CD1c-positive myeloid dendritic cell (primary cell): ENCODE measurements at regions not wholly inside any gene's neighbourhood (a gene's known extent, or its start where the extent isn't known, plus 50 kb on each side); places are given as distances from the start of the nearest gene placed in this dataset.
"Not testable (repeated sequence)": the region's sequence is repeated elsewhere in the genome, so short reads cannot be mapped to it uniquely, and the experiment has no call there.

Experiments
- DNase-seq: peaks from one replicate; pipeline ENCODE4 v3.0.0-alpha.2; 2016; ENCODE audit errors: extremely low spot score

DNA sequence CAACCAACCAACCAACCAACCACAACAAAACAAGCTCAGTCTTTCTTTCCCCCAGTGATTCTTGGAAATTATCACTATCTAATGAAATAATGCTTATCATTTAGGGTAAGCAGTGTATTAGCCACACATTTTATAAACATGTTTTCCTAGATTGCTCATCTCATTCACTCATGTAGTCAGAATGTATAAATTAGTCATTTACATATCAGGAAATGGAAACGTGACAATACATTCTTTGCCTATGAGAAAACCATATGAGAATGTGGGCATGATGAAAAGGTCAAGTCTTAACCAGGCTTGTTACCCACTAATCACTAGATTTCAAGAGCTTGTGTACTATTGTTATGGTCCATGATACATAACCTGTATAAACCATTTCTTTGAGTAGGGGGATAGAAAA is 1583.4 kb upstream of the PIK3C3 start:
- DNase-seq: no peak

DNA sequence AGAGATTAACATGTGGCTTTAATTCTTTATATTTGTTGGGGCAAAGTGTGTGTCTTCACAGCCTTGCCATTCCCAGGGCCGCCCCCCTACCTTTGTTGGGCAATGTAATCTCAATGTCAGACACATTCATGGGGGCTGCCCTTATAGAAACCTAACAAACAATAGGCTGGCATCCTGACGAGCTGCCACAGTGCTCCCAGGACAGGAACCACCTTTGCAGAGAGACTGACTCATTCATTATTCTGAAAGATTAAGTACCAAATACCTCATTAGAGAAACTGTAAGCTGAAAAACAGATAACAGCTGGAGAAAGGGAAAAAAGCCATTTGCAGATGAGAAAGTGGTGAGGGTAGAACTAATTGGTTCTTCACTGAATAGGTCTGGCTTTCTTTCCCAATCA is 1587.5 kb upstream of the PIK3C3 start:
- no peak for DNase-seq

DNA sequence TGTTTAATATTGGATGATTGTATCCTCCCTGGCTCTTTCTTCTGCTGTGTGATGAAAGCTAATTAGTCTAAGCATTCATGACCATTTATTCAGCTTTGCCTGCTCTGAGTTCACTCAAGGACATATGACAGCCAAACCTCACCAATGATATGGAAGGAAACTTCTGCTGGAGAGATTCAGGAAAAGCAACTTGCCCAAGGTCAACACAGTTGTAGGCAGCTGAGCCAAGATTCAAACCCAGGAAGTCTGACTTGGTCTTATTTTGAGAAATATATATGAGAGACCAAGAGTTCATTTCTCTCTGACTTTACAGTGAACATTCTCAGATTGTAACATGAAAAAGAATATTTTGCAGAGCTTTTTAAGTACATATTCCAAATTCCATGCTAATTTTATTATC is 1588.5 kb upstream of the PIK3C3 start:
- no peak for DNase-seq

- DNase-seq: no peak
These were observed 1589.5 kb upstream of the PIK3C3 start for GRCh38 chr18:40365526-40365925.

DNA sequence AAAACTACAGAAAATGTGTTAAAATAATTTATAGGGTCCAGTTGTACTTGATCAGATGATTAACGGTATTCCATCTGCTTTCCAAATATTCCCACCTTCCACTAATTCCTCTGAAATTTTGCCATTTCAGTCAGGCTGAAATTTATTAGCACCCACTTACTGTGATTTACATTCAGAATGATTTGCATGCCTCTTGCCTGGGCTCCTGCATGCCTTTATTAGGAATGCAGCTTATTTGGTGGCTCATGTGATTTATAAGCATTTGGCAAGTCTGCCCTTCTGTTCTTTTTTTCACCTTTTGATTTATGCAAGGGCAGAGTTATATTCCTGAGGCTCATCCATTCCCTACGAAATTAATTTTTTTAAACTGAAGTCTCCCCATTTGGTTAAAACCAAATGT is 1594.5 kb upstream of the PIK3C3 start:
- DNase-seq: no peak

DNA sequence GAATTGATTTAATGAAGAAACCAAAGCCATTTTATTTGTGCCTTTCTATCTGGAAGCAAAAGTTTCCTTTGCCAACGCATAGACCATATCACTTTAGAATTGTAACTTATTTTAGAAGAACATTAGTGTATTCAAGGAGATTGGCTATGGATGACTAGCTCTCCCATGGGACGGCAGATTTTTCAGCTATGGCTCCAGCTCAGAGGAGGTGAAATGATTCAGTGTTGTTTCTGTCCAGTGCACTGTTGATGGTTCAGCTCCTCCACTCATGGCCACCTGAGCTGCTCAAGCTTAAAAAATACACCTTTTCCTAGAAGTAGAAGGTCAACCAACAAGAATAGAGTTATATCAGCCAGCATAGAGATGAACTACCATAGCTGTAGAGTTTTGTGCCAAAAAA is 1597.5 kb upstream of the PIK3C3 start:
- DNase-seq: no peak

DNA sequence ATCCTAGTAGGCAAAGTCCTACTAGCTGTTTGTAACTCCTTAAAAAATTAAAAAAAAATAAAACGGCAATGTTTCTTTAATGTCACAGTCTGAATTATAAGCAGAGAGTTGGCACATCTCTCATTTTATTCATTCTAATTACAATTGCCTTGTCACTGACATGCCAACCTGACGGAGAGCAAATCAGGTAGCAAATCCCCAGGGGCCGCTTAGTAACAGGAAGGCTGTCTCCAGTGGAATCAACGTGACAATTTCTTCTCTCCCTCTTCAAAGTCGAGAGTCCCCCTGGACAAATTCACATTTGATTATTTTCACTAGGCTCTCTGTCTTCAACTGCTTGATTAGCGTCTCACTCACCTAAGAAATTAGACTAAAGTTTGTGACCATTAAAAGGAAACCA is 1598.9 kb upstream of the PIK3C3 start:
- no peak for DNase-seq

DNA sequence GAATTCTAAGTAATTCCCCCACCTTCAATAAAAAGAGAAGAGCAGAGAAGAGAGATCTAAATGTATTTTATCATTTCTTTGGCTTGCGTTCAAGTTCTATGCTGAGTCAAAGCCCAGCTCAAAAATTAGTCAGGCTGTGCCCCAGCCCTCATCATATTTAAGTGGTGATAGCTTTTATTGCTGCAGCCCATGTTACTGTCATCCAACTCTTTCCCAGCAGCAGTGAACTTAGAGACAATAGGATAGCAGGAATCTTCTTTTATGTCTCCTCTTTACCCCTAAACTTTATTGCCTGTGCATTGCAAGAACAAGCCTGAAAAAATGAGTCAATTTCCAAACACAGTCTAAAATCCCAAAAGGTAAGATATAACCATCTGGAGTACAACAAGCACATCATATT is 1599.3 kb upstream of the PIK3C3 start:
- no peak for DNase-seq

- no peak for DNase-seq
These were observed 1606.8 kb upstream of the PIK3C3 start for GRCh38 chr18:40348196-40348595.

DNA sequence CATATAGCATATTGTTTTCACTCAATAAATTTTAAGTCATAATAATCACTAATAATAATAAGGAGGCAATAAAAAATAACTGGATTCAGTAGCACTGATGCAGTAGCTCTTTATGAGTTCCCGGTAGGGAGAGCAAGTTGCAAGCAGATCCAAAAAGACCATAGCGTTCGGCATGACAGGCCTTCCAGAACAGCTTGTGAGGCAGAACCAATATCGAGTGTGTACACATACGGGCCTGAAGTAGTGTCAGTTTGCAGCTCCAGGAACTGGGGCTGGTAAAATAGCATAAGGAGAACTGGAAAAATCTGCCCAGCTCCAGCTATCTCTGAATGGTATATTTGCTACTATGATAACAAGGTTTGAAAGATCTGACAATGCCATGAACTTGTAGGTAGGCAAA is 1607.8 kb upstream of the PIK3C3 start:
- DNase-seq: no peak

GRCh38 chr18:40346146-40346545 is 1608.9 kb upstream of the PIK3C3 start:
- DNase-seq: no peak

GRCh38 chr18:40341701-40342100 is 1613.3 kb upstream of the PIK3C3 start:
- DNase-seq: no peak

DNA sequence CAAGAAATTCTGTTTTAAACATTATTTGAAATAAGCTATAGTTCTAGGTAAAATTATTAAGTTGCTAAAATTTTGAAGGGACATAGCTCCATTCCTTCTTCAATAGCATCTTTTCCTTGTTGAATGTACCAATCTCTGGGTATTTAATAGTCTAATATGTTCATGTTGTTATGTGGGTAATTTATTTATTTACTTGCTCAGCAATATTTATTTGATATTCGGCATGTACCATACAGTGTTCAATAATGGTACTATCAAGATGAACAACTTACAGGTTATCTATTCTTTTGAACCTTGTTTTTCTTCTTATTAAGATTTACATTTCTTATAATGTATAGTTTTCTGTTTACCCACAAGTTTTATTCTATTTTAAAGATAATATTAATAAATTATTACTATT is 1616.8 kb upstream of the PIK3C3 start:
- DNase-seq: no peak

- no peak for DNase-seq
These were observed 1628.0 kb upstream of the PIK3C3 start for GRCh38 chr18:40326985-40327384.

GRCh38 chr18:40325988-40326387 is 1629.0 kb upstream of the PIK3C3 start:
- no peak for DNase-seq

GRCh38 chr18:40314199-40314598 is 1640.8 kb upstream of the PIK3C3 start:
- DNase-seq: no peak

GRCh38 chr18:40313030-40313642 is 1641.9 kb upstream of the PIK3C3 start:
- DNase-seq: no peak

- no peak for DNase-seq
These were observed 1647.4 kb upstream of the PIK3C3 start for GRCh38 chr18:40307627-40308026.

GRCh38 chr18:40296717-40297413 is 1658.2 kb upstream of the PIK3C3 start:
- no peak for DNase-seq

DNA sequence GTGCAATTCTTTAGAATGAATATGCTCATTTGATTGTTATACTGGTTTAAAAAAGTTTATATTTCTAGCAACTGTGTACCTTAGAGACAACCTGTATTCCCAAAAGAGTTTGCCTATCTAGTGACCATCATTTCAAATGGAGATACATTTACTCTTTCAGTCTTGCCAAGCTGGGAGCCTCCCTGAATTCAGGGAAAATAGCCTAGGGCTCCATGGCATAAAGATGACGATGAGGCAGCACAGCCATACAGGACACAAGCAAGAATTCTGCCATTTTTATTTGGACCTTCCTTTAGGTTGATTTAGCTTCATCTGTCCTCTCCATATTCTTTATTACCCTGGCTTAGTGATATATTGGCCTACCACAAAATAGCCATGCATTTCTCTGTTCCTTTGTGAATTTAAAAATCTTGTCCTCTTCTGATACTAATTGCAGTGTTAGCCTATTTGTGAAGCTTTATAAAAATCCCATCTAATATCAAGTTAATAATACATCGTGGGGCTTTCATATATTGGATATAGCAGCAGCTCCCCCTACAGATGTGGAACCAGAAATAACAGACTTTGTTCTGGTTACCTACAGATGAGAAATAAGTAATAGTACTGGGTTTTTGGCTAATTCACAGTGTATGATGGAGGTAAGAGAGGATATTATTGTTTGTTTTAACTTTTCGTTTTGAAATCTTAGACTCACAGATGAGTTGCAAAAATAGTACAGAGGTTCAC is 1661.9 kb upstream of the PIK3C3 start:
- no peak for DNase-seq

DNA sequence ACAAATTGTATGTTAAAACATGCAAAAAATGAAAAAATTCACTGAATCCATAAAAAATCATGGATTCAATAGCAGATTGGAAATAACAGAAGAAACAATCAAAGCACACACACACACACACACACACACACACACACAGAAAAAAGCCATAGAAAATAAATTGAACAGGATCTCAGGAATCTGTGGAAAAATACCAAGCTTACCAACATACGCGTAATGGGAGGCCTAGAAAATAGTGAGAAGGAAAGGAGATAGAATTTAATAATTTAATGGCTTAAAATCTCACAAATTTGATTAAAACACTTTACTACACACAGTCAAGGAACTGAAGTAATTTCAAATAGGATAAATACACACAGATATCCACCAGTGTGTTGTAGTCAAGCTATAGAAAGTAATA is 1671.5 kb upstream of the PIK3C3 start:
- DNase-seq: no peak

DNA sequence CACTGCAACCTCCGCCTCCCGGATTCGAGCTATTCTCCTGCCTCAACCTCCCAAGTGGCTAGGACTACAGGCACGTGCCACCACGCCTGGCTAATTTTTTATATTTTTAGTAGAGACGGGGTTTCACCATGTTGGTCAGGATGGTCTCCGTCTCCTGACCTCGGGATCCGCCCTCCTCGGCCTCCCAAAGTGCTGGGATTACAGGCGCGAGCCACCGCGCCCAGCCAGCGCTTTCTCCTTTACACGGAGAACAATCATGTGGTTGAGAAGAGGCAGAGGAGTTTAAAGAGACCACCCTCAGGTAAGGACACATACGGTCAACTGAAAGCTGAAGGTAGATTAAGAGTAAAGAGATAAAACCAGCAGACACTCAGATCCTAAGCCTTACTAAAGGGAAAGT is 1673.7 kb upstream of the PIK3C3 start:
- not testable (repeated sequence) for DNase-seq

DNA sequence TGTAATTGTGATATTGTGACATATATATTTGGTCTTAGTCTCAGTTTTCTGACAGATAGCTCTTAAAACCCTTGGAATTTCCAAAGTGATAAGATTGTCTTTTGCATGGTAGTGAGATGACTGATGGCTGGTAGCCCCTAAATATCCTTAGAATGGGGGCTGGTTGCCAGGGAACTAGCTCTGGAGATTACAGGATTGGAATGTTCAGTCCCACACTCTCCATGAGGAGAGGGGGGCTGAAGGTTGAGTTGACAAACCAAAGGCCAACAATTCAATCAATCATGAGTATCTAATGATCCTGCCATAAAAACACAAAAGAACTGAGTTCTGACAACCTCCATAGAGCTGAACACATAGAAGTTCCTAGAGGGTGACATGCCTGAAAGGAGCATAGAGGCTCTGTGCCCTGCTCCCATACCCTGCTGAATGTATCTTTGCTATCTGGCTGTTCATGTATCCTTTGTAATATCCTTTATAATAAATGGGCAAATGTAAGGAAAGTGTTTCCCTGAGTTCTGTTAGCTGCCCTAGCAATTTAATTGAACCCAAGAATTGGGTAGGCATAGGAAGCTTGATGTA is 1680.3 kb upstream of the PIK3C3 start:
- DNase-seq: no peak
